GM18873 (cell line): ENCODE measurements at regions not wholly inside any gene's neighbourhood (a gene's known extent, or its start where the extent isn't known, plus 50 kb on each side); places are given as distances from the start of the nearest gene placed in this dataset.
"Not testable (repeated sequence)": the region's sequence is repeated elsewhere in the genome, so short reads cannot be mapped to it uniquely, and the experiment has no call there.

Experiments
- ATAC-seq: cut with Tn5 transposase; IDR thresholded peaks from one replicate; pipeline ENCODE4 v1.9.1; 2021; ENCODE audit warnings: mild to moderate bottlenecking, moderate library complexity, moderate number of reproducible peaks; ENCODE audit not compliant: unreplicated experiment, low FRiP score

GRCh38 chr10:9211228-9211627 lies 1156.7 kb downstream of the GATA3 start:
- no peak for ATAC-seq

DNA sequence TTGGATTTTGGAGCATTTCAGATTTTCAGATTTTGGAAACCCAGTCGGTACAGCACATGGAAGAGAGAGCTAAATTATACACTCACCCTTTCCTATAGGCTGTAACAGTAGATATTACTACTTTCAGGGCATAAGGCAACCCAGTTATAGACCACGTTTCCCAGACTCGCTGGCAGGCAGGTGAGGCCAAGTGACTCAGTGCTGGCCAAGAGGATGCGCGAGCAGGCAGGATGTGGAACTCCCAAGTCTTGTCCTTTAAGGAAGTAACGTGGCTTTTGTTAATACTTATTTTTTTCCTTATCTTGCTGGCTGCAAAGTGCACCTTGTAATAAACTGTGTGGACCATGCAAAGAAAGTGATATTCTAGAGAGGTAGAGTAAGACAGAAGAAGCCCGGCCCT lies 1160.1 kb downstream of the GATA3 start:
- ATAC-seq: no peak

DNA sequence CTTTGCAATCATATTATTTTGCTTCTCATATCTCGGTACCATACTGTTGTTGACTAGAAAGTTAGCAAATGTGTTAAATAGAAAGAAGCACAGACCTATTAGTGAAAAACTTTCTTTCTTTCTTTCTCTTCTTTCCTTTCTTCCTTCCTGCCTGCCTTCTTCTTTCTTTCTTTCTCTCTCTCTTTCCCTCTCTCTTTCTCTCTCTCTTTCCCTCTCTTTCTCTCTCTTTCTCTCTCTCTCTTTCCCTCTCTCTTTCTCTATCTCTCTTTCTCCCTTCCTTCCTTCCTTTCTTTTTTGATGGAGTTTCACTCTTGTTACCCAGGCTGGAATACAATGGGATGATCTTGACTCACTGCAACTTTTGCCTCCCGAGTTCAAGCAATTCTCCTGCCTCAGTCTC lies 1160.6 kb downstream of the GATA3 start:
- ATAC-seq: no peak

- ATAC-seq: no peak
These were observed 1165.4 kb downstream of the GATA3 start for GRCh38 chr10:9219860-9220259.

DNA sequence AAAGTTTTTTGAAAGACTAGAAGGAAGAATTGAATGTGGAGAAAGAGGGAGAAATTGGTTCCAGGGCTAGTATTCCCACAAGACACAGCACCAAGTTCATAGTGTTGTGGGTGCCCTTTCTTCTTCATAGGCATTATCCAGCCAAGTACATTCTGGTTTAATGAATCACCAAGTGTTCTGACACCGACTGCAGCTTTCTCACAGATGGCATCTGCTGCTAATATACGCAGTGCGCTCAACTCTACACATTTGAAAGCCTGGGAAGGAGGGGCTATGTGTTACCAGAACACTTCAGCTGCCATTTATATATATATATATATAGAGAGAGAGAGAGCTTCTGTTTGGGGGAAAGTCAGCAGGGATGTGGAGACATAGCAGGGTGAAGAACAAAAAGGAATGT lies 1168.4 kb downstream of the GATA3 start:
- ATAC-seq: no peak

GRCh38 chr10:9227679-9228365 lies 1173.3 kb downstream of the GATA3 start:
- ATAC-seq: no peak

- ATAC-seq: no peak
These were observed 1174.3 kb downstream of the GATA3 start for GRCh38 chr10:9228771-9229170.

GRCh38 chr10:9229702-9230244 lies 1175.3 kb downstream of the GATA3 start:
- no peak for ATAC-seq

DNA sequence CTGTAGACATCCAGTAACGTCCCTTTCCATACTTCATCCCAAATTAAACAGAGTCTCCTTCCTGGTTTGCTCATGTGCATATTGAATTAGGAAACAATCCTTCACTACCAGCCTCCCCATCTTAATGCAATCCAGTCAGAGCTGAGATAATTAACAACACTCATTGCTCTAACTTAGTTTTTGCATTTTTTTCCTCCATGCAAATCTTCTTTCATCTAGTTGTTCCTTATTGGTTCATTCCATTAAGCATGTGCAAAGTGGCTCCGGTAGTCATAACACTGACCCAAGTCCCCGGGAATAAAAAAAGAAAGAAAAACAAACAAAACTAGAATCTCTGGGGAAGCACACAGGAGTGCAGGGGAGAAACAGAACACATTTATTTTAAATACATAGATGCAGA lies 1176.1 kb downstream of the GATA3 start:
- ATAC-seq: no peak

GRCh38 chr10:9234191-9234590 lies 1179.7 kb downstream of the GATA3 start:
- ATAC-seq: no peak

- no peak for ATAC-seq
These were observed 1183.6 kb downstream of the GATA3 start for GRCh38 chr10:9238041-9238440.

GRCh38 chr10:9239298-9239697 lies 1184.8 kb downstream of the GATA3 start:
- ATAC-seq: no peak

GRCh38 chr10:9243941-9244411 lies 1189.5 kb downstream of the GATA3 start:
- no peak for ATAC-seq

DNA sequence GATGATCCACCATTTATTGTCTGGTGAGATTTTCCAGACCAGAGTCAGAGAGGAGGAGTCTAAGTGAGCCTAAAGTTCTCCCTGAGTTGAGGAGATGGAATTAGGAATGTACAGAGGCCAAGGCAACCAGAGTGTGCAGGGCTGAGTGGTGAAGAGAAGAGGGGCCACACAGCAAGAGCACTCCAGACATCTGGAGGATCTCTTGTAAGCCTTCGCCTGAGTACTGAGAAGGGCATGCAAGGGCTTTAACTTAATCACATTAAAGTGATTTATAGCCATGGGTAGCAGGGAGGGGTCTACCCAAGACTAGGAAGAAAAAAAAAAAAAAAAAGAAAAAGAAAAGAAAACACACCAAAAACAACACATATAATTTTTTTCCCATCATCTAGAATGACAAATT lies 1190.4 kb downstream of the GATA3 start:
- no peak for ATAC-seq

- ATAC-seq: no peak
These were observed 1198.6 kb downstream of the GATA3 start for GRCh38 chr10:9253121-9253520.

- ATAC-seq: no peak
These were observed 1199.9 kb downstream of the GATA3 start for GRCh38 chr10:9254353-9254752.

GRCh38 chr10:9260690-9261089 lies 1206.2 kb downstream of the GATA3 start:
- no peak for ATAC-seq

DNA sequence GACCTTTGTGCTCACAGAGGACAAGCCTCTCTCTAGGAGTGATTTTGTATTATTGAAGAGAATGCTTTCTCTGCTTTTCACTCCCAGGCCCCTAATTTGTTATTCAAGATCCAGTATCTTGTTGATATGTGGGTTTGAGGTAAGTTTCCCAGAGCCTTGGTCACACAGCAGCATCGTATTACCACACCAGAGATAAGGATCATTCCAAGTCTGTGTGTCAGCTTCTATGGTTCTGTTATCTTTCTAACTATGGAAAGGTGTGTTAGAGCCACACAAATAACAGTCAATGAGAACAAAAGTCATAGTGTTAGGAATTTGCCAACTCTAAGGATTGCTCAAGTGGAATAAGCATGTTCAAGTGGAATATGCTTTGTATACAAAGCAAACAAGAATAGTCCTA lies 1208.3 kb downstream of the GATA3 start:
- no peak for ATAC-seq

DNA sequence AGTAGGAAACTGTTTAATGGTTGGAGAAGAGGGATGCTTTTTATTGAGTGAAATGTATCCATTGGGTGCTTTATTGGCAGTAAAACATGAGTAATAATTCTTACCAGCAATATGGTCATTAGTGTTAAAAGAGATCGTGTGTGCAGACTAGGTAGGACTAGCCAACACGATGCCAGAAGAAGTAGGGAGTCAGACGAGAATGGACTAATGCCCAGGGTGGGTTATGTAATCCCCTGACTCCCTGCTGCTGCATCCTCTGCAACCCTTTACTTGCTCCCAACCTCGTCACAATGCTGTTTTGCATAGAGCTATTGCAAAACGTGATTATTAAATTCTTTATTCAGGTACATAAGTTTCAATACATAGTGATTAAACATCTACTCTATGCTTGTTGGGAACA lies 1213.7 kb downstream of the GATA3 start:
- no peak for ATAC-seq

DNA sequence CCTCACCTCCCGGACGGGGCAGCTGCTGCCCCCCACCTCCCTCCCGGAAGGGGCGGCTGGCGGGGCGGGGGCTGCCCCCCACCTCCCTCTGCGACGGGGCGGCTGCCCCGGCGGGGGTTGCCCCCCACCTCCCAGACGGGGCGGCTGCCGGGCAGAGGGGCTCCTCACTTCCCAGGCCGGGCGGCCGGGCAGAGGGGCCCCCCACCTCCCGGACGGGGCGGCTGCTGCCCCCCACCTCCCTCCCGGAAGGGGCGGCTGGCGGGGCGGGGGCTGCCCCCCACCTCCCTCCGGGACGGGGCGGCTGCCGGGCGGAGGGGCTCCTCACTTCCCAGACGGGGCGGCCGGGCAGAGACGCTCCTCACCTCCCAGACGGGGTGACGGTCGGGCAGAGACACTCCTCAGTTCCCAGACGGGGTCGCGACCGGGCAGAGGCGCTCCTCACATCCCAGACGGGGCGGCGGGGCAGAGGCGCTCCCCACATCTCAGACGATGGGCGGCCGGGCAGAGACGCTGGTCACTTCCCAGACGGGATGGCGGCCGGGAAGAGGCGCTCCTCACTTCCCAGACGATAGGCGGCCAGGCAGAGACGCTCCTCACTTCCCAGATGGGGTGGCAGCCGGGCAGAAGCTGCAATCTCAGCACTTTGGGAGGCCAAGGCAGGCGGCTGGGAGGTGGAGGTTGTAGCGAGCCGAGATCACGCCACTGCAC lies 1218.8 kb downstream of the GATA3 start:
- not testable (repeated sequence) for ATAC-seq

- ATAC-seq: no peak
These were observed 1219.8 kb downstream of the GATA3 start for GRCh38 chr10:9274206-9274755.

- no peak for ATAC-seq
These were observed 1221.4 kb downstream of the GATA3 start for GRCh38 chr10:9275861-9276260.
